Breast epithelium (tissue), 4 donors: ENCODE measurements at regions not wholly inside any gene's neighbourhood (a gene's known extent, or its start where the extent isn't known, plus 50 kb on each side); places are given as distances from the start of the nearest gene placed in this dataset.

ENCODE experiments used
- DNase-seq, 2 donors: peaks; one replicate each; pipeline ENCODE4 v3.0.0-alpha.2; 2019; ENCODE audit warnings: low spot score in 2 of 2
- H3K27ac ChIP-seq, 2 donors: fragments of 200-600 bp; sonication (generic) in 1 of 2; one replicate each; pipeline ENCODE4 v1.5.1; 2016 to 2019; ENCODE audit warnings: mild to moderate bottlenecking in 1 of 2
- H3K27me3 ChIP-seq, 2 donors: fragments of 200-600 bp; sonication (generic) in 1 of 2; one replicate each; pipeline versions ENCODE4 v1.5.1 to v1.6.0; 2017 to 2019; ENCODE audit warnings: control low read depth in 1 of 2, mild to moderate bottlenecking in 1 of 2
- H3K36me3 ChIP-seq: fragments of 200-600 bp; one replicate; pipeline ENCODE4 v1.5.1; 2019
- H3K4me1 ChIP-seq, 2 donors: fragments of 200-600 bp; sonication (generic); one replicate each; pipeline ENCODE4 v1.5.1; 2016 to 2019; ENCODE audit warnings: control low read depth in 1 of 2
- H3K4me3 ChIP-seq, 3 donors: fragments of 200-600 bp; sonication (generic); 1 replicate in 2 of 3; 2 replicates in 1 of 3; pipeline ENCODE4 v1.5.1; 2016 to 2019; ENCODE audit warnings: mild to moderate bottlenecking in 3 of 3, moderate library complexity in 2 of 3
- H3K9me3 ChIP-seq, 2 donors: fragments of 200-600 bp; sonication (generic) in 1 of 2; one replicate each; pipeline ENCODE4 v1.5.1; 2016 to 2019; ENCODE audit warnings: control low read depth in 1 of 2
- POLR2A ChIP-seq: fragments of 450-650 bp; IDR thresholded peaks from one replicate; pipeline ENCODE4 v1.6.1; 2016; ENCODE audit warnings: antibody characterized with exemption, mild to moderate bottlenecking, moderate library complexity
- POLR2AphosphoS5 ChIP-seq, 3 donors: sonication (generic); formaldehyde crosslinking; IDR thresholded peaks; one replicate each; pipeline ENCODE4 v1.6.1; 2017; ENCODE audit warnings: antibody characterized with exemption in 3 of 3
- intact Hi-C: fragments of 100-400 bp; cut with DNase I; formaldehyde crosslinking; loops from one replicate; pipeline ENCODE4 v1.15.1; 2023; ENCODE audit warnings: low total_unique reads
- TF ChIP-seq, protein P1 (sequence below), 3 donors: fragments of 450-650 bp; IDR thresholded peaks; one replicate each; pipeline ENCODE4 v1.5.1; 2016 to 2017; ENCODE audit warnings: antibody characterized with exemption in 3 of 3, mild to moderate bottlenecking in 3 of 3, moderate library complexity in 3 of 3

DNA sequence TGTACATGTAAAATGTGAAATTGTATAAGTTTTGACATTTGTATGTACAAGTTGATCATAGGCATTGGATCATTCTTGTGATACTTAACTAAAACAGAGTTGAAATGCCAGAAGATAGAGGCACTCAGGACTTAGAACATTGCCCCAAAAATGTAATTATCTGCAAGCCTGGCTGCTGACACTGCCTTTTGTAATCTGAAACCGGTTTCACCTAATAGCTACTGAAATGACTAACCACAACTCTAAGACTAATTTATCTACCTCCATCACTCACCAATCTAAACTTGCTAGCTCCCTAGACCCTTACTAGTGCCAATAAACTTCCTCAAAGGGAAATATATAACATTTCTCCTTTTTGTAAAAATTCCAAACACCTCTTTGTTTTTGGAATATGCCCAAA lies 2596.2 kb downstream of the PCDH9 start:
- TF ChIP-seq POLR2A (no peak), POLR2AphosphoS5 (IDR thresholded peaks at IDR 0.05) (no peak)
- TF ChIP-seq, protein P1, sequence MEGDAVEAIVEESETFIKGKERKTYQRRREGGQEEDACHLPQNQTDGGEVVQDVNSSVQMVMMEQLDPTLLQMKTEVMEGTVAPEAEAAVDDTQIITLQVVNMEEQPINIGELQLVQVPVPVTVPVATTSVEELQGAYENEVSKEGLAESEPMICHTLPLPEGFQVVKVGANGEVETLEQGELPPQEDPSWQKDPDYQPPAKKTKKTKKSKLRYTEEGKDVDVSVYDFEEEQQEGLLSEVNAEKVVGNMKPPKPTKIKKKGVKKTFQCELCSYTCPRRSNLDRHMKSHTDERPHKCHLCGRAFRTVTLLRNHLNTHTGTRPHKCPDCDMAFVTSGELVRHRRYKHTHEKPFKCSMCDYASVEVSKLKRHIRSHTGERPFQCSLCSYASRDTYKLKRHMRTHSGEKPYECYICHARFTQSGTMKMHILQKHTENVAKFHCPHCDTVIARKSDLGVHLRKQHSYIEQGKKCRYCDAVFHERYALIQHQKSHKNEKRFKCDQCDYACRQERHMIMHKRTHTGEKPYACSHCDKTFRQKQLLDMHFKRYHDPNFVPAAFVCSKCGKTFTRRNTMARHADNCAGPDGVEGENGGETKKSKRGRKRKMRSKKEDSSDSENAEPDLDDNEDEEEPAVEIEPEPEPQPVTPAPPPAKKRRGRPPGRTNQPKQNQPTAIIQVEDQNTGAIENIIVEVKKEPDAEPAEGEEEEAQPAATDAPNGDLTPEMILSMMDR (IDR thresholded peaks at IDR 0.05): no peak
- Histone ChIP-seq H3K27me3 (no peaks in the 10 kb centered on the region), H3K4me1 (no peaks in the 10 kb centered on the region), H3K27ac (no peak overlapping the region), H3K36me3 (no peaks in the 10 kb centered on the region), H3K9me3 (no peaks in the 10 kb centered on the region), H3K4me3 (no peak overlapping the region)
- DNase-seq: no peak
- intact Hi-C loops: no loop called here

GRCh38 chr13:64627654-64628053 lies 2602.5 kb downstream of the PCDH9 start:
- Histone ChIP-seq H3K4me3 (no peak overlapping the region), H3K4me1 (no peaks in the 10 kb centered on the region), H3K27me3 (no peaks in the 10 kb centered on the region), H3K9me3 (no peaks in the 10 kb centered on the region), H3K36me3 (no peaks in the 10 kb centered on the region), H3K27ac (no peak overlapping the region)
- intact Hi-C loops: no loop called here
- TF ChIP-seq POLR2A (no peak), POLR2AphosphoS5 (IDR thresholded peaks at IDR 0.05) (no peak)
- TF ChIP-seq, protein P1 (IDR thresholded peaks at IDR 0.05): no peak
- no peak for DNase-seq

- Histone ChIP-seq H3K27me3 (no peaks in the 10 kb centered on the region), H3K4me1 (no peaks in the 10 kb centered on the region), H3K4me3 (no peak overlapping the region), H3K36me3 (no peaks in the 10 kb centered on the region), H3K9me3 (no peaks in the 10 kb centered on the region), H3K27ac (no peak overlapping the region)
- TF ChIP-seq POLR2AphosphoS5 (IDR thresholded peaks at IDR 0.05) (no peak), POLR2A (no peak)
- TF ChIP-seq, protein P1 (IDR thresholded peaks at IDR 0.05): no peak
- intact Hi-C loops: no loop called here
- DNase-seq: no peak
These were observed 2604.0 kb downstream of the PCDH9 start for GRCh38 chr13:64626105-64626504.

- Histone ChIP-seq H3K4me1 (no peaks in the 10 kb centered on the region), H3K27me3 (no peaks in the 10 kb centered on the region), H3K4me3 (no peak overlapping the region), H3K27ac (no peak overlapping the region), H3K9me3 (no peaks in the 10 kb centered on the region), H3K36me3 (no peaks in the 10 kb centered on the region)
- TF ChIP-seq POLR2AphosphoS5 (IDR thresholded peaks at IDR 0.05) (no peak), POLR2A (no peak)
- TF ChIP-seq, protein P1 (IDR thresholded peaks at IDR 0.05): no peak
- no peak for DNase-seq
- intact Hi-C loops: no loop called here
These were observed 2612.9 kb downstream of the PCDH9 start for GRCh38 chr13:64617231-64617630.

- Histone ChIP-seq H3K27ac (no peak overlapping the region), H3K9me3 (no peaks in the 10 kb centered on the region), H3K27me3 (no peaks in the 10 kb centered on the region), H3K4me1 (no peaks in the 10 kb centered on the region), H3K36me3 (no peaks in the 10 kb centered on the region), H3K4me3 (no peak overlapping the region)
- TF ChIP-seq POLR2A: no peak
- TF ChIP-seq, protein P1 (IDR thresholded peaks at IDR 0.05): no peak
- no peak for TF ChIP-seq POLR2AphosphoS5 (IDR thresholded peaks at IDR 0.05)
- no peak for DNase-seq
- intact Hi-C loops: no loop called here
These were observed 2638.2 kb downstream of the PCDH9 start for GRCh38 chr13:64591971-64592370.
